ES-I3 (cell line): ENCODE measurements at regions not wholly inside any gene's neighbourhood (a gene's known extent, or its start where the extent isn't known, plus 50 kb on each side); places are given as distances from the start of the nearest gene placed in this dataset.

ENCODE experiments used
- H3K36me3 ChIP-seq: 2 replicates; pipeline ENCODE4 v1.6.1; 2013; ENCODE audit warnings: mild to moderate bottlenecking, low read length, control low read depth, moderate library complexity; ENCODE audit not compliant: insufficient read depth
- H3K4me1 ChIP-seq: 2 replicates; pipeline ENCODE4 v1.6.1; 2013; ENCODE audit warnings: mild to moderate bottlenecking, control low read depth, low read length; ENCODE audit not compliant: insufficient read depth
- H3K9ac ChIP-seq: 2 replicates; pipeline ENCODE4 v1.6.1; 2013; ENCODE audit warnings: low read depth, mild to moderate bottlenecking, low read length, moderate library complexity
- H3K9me3 ChIP-seq: 2 replicates; pipeline ENCODE4 v1.6.1; 2013; ENCODE audit warnings: mild to moderate bottlenecking, low read length, moderate library complexity; ENCODE audit not compliant: control insufficient read depth, insufficient read depth

GRCh38 chr4:27629532-27630225, 769.0 kb downstream of the STIM2 start:
- H3K9ac ChIP-seq = no peak overlapping the region
- no peaks in the 10 kb centered on the region for H3K9me3 ChIP-seq
- no peaks in the 10 kb centered on the region for H3K36me3 ChIP-seq
- H3K4me1 ChIP-seq = no peaks in the 10 kb centered on the region

DNA sequence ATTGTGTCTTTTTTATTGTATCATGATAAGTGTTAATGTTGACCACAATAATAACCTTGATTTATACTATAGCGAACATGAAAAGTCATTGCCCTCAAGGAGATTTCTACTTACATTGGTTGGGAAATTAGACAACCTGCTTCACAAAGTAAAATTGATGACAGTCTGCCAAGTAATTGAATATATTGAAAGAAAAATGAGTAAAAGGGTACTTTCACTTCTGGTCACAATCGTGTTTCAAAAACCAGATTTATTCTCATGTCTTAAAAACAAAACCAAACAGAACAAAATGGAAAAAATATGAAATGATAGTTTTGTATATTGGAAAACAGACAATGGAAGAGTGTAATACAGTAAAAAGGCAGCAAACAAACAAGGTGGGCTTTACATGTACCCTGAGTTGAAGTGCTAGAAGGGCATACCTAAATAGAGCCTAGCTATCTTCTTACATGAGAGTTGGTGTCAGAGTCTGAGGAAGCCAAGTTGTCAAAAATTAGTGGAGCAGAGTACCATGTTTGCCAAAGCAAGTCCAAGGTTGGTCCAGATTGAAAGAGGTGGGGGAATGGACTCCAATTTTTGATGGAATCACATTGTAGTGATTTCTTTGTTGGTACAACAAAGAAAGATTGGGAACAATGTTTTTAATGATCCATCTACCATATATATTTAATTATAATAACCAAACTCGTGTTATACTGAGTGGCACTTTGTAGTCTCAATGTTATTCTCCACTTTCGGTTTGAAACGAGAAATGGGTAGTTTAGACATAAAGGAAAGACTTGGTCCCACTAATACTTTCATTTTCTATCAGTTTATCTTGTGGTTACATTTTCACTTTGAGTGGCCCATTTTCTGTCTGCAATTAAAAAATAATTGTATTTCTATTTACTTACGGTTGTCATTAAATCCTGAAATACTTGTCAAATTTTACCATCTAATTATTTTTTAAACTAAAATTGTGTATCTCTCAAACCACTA, 775.6 kb downstream of the STIM2 start:
- H3K36me3 ChIP-seq = no peaks in the 10 kb centered on the region
- no peak overlapping the region for H3K9ac ChIP-seq
- H3K9me3 ChIP-seq = no peaks in the 10 kb centered on the region
- no peaks in the 10 kb centered on the region for H3K4me1 ChIP-seq

DNA sequence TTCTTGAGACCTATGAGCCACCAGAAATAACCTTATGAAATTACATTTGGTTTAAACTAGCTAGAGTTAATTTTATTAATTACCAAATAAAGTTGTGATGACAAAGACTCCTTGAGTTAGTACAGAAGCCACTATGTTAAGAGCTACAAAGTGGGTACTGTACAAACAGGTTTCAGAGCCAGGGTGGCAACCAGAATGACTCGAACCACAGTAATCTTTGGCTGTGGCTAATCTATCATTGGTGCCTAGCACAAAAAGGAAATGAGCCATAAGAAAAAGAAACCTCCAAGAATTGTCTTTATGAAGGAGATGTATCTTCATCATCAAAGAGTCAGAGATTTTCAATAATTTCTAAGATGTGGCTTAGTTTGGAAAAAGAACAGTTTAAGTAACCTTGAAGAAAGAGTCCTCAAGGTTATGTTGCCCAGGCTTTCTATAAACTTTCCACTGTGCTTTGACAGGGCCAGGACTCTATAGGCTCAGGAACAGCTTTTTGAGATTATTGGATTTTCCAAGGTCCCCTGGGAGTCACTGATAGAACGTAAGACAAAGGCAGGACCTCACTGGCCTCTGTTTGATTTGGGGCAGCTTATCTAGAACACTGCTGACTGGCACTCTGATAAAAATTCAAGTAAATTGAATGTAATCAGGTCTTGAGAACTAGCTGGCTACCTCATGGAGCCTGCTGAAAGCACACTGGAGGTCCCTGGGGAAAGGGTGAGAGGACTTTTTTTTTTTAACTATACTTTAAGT, 777.7 kb downstream of the STIM2 start:
- H3K4me1 ChIP-seq = no peaks in the 10 kb centered on the region
- H3K36me3 ChIP-seq = no peaks in the 10 kb centered on the region
- no peak overlapping the region for H3K9ac ChIP-seq
- H3K9me3 ChIP-seq = no peaks in the 10 kb centered on the region

DNA sequence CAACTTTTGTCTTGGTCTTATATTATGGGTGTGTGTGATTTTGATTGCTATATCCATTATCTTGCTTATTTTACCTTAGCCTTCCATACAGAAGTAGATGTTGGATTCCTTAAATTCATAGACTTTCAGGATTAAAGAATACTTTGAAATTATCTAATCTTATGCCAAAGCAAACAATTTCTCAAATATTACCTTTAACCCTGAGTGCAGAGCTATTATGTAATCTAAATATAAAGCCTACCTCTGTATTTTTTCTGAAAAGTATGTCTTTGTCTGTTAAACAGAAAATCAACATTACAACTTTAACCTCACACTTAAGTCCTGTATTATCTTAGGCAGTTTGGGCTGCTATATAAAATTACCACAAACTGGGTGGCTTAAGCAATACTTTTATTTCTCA, 782.5 kb downstream of the STIM2 start:
- Histone ChIP-seq H3K36me3 (no peaks in the 10 kb centered on the region), H3K9me3 (no peaks in the 10 kb centered on the region), H3K4me1 (no peaks in the 10 kb centered on the region), H3K9ac (no peak overlapping the region)

- Histone ChIP-seq H3K9ac (no peak overlapping the region), H3K4me1 (no peaks in the 10 kb centered on the region), H3K36me3 (no peaks in the 10 kb centered on the region), H3K9me3 (no peaks in the 10 kb centered on the region)
These were observed 787.8 kb downstream of the STIM2 start for GRCh38 chr4:27648416-27648815.

DNA sequence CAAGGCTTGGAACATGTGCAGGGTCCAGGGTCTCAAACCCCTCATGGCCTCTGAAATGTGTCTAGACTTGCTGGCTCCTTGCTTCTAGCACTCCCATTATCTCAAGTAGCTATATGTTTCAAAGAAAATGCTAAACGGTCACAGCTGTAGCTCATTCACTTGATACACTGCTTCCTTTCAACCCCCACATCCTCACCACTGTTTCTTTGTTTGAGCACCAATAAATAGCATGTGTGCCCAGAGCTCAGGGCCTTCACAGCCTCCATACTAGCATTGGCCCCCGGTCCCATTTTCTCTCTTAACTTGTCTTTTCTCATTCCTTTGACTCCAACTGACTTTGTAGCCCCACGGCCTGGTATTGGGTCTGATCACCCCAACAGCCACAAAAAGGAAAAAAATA, 801.8 kb downstream of the STIM2 start:
- peaks cover 6% of the 10 kb centered on the region; the same call in 1 of the 2 replicates for H3K4me1 ChIP-seq

GRCh38 chr4:27666943-27667342, 806.3 kb downstream of the STIM2 start:
- Histone ChIP-seq H3K4me1 (peaks cover 5% of the 10 kb centered on the region; the same call in 1 of the 2 replicates), H3K9me3 (no peaks in the 10 kb centered on the region), H3K36me3 (no peaks in the 10 kb centered on the region), H3K9ac (no peak overlapping the region)

More for the DNA sequence above, 801.8 kb downstream of the STIM2 start:
- Histone ChIP-seq H3K36me3 (no peaks in the 10 kb centered on the region), H3K9me3 (no peaks in the 10 kb centered on the region), H3K9ac (no peak overlapping the region)

GRCh38 chr4:27668001-27668400, 807.4 kb downstream of the STIM2 start:
- no peak overlapping the region for H3K9ac ChIP-seq
- H3K36me3 ChIP-seq = no peaks in the 10 kb centered on the region
- no peaks in the 10 kb centered on the region for H3K4me1 ChIP-seq
- no peaks in the 10 kb centered on the region for H3K9me3 ChIP-seq

GRCh38 chr4:27678027-27678426, 817.4 kb downstream of the STIM2 start:
- H3K9ac ChIP-seq = no peak overlapping the region
- H3K9me3 ChIP-seq = no peaks in the 10 kb centered on the region
- H3K4me1 ChIP-seq = no peaks in the 10 kb centered on the region
- H3K36me3 ChIP-seq = no peaks in the 10 kb centered on the region

DNA sequence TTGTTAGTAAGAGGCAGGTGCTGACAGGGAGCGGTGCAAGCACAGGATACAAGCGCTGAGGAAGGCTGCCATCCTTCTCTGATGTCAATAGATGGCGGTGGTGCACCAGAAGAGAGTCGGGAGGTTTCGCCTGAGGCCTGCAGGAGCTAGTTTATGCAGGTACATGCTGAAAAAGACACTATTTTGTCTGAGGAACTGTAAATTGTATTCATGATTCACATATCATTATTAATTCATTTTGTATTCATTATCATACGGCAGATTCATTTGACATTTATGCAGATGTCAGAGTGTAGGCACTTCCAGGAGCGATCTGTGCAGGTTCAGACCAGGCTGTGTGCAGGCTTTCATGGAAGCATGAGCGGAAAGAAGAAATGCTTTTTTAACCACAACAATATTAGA, 824.0 kb downstream of the STIM2 start:
- Histone ChIP-seq H3K9me3 (no peaks in the 10 kb centered on the region), H3K9ac (no peak overlapping the region), H3K4me1 (no peaks in the 10 kb centered on the region), H3K36me3 (no peaks in the 10 kb centered on the region)

- no peaks in the 10 kb centered on the region for H3K4me1 ChIP-seq
- H3K36me3 ChIP-seq = no peaks in the 10 kb centered on the region
- no peak overlapping the region for H3K9ac ChIP-seq
- H3K9me3 ChIP-seq = no peaks in the 10 kb centered on the region
These were observed 824.5 kb downstream of the STIM2 start for GRCh38 chr4:27685091-27685490.

DNA sequence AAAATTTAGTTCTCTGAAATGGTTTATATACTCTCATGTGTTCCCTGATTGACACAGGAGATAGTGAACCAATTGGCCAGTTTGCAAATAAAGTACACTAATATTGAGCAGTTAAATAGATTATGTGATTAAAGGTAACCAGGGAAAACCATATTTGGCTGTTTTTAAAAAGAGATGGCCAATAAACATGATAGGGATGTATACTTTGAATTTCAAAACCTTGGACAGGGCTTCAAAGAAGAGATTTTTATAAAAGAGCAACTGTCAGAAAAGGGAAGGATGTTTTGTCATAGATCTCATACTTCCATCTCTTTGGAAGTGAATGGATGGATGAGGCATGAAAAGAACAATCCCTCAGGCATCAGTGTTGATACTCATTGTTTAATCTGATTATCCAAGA, 825.3 kb downstream of the STIM2 start:
- no peaks in the 10 kb centered on the region for H3K4me1 ChIP-seq
- no peaks in the 10 kb centered on the region for H3K36me3 ChIP-seq
- no peak overlapping the region for H3K9ac ChIP-seq
- no peaks in the 10 kb centered on the region for H3K9me3 ChIP-seq

DNA sequence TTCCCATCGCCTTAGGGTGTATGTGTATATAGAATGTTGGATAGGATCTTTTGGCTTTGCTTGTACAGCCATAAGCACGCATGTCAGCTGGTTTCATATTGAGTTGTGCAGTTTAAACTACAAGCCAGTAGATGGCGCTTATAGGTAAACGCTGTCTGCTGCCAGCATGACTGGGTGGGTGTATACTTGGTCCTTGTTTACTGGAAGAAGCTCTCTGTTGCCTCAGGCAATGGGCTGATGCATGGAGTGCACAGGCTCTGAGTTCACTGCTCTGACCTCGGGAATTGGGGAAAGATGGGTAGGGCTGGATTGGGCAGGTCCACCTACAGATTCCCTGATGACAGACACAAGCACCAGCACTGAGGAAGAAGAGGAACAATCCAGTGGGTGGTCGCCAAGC, 831.5 kb downstream of the STIM2 start:
- Histone ChIP-seq H3K4me1 (peaks cover 4% of the 10 kb centered on the region), H3K9ac (no peak overlapping the region), H3K9me3 (no peaks in the 10 kb centered on the region), H3K36me3 (no peaks in the 10 kb centered on the region)

DNA sequence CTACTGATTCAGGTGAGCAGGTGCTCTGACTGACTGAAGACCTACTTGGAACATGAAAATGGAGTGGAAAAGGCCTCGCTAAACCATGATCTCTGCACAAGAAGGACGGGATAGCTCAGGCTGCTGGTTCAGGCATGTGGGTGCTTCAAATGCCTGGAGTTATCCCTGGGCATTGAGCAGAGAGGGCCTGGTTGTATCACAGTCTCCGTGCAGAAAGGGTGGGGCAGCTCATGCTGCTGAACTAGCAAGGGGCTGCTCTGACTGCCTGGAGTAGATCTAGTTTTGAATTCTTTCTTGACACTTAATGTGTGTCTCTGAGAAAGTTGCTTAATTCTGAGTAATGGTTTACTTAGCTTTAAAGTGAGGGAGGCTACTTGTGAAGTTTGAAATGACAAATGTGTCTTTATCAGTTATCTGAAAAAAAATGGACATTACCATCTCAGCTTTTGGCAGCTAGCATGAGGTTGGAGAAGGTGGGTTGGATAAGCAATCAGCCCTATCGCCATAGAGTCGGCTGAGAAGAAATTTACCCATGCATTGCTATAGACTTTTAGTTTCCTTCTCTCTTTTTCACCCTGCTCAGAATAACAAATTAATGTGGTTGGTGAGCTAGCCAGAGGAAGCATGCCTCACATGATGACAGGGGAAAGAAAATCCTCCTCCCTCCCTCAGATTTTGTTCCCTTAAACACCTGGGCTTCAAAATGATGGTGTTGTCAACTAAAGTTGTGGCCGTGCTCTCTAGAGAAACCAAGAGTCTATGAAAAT, 832.4 kb downstream of the STIM2 start:
- Histone ChIP-seq H3K4me1 (peaks cover 7% of the 10 kb centered on the region), H3K9ac (no peak overlapping the region), H3K36me3 (no peaks in the 10 kb centered on the region)

More for the DNA sequence above, 832.4 kb downstream of the STIM2 start:
- H3K9me3 ChIP-seq = no peaks in the 10 kb centered on the region
